GM12878 (cell line): ENCODE measurements at regions not wholly inside any gene's neighbourhood (a gene's known extent, or its start where the extent isn't known, plus 50 kb on each side); places are given as distances from the start of the nearest gene placed in this dataset.
"Not testable (repeated sequence)": the region's sequence is repeated elsewhere in the genome, so short reads cannot be mapped to it uniquely, and the experiment has no call there.

Experiments used
- ATAC-seq: fragments of 200-7000 bp; cut with Tn5 transposase; 3 replicates; pipeline ENCODE4 v1.9.1; 2020; ENCODE audit warnings: mild to moderate bottlenecking, moderate library complexity
- BruUV-seq: library from RNA; stranded (reverse); fragments of 400-500 nt; replicated peaks from 2 replicates; lab custom pipeline; 2021; lab: Mats Ljungman, UMichigan
- CTCF ChIA-PET: fragments of 300-600 bp; sonication (Branson Sonifier 250); formaldehyde crosslinking; extraction: SDS; loops from one replicate; lab custom pipeline; 2021; ENCODE audit warnings: inconsistent platforms; lab: Yijun Ruan, JAX
- POLR2A ChIA-PET: fragments of 350-600 bp; formaldehyde crosslinking; extraction: SDS; loops from one replicate; lab custom pipeline; 2021; ENCODE audit warnings: inconsistent platforms; lab: Charles Lee
- RAD21 ChIA-PET: fragments of 300-600 bp; sonication (Branson Sonifier 250); formaldehyde crosslinking; loops from one replicate; lab custom pipeline; 2023; ENCODE audit warnings: antibody characterized with exemption; ENCODE audit not compliant: unreplicated experiment; lab: Charles Lee
- SMC1A ChIA-PET: fragments of 300-600 bp; sonication (Branson Sonifier 250); formaldehyde crosslinking; loops from one replicate; lab custom pipeline; 2023; ENCODE audit not compliant: unreplicated experiment, uncharacterized antibody; lab: Charles Lee
- DNase-seq: peaks from one replicate; pipeline ENCODE4 v3.0.0-alpha.2; 2011; ENCODE audit warnings: low read depth, low spot score
- FAIRE-seq: peaks from 3 replicates; lab custom pipeline; 2011; peaks lifted over from hg19 to GRCh38; lab: Jason Lieb, UNC
- H2AFZ ChIP-seq: 2 replicates; pipeline ENCODE4 v1.6.0; 2011; ENCODE audit warnings: low read depth, low read length, control low read depth; ENCODE audit not compliant: control insufficient read depth
- H3K27ac ChIP-seq: 2 replicates; pipeline ENCODE4 v1.5.1; 2011; ENCODE audit warnings: control low read depth; ENCODE audit not compliant: control insufficient read depth, insufficient read depth
- H3K27me3 ChIP-seq, 2 experiments: replicated peaks in 1 of 2; 2 replicates each; pipeline versions ENCODE4 v1.6.0 to v1.6.1; 2011; ENCODE audit warnings: low read length in 1 of 2; ENCODE audit not compliant: control insufficient read depth in 2 of 2, insufficient read depth in 2 of 2
- H3K36me3 ChIP-seq, 2 experiments: 2 replicates each; pipeline ENCODE4 v1.5.1; 2011; ENCODE audit warnings: low read length in 1 of 2; ENCODE audit not compliant: control insufficient read depth in 2 of 2, insufficient read depth in 2 of 2
- H3K4me1 ChIP-seq: 2 replicates; pipeline ENCODE4 v1.6.1; 2011; ENCODE audit warnings: mild to moderate bottlenecking, low read length, moderate library complexity, mixed read lengths; ENCODE audit not compliant: control insufficient read depth, insufficient read depth
- H3K4me2 ChIP-seq: 2 replicates; pipeline ENCODE4 v1.6.0; 2011; ENCODE audit warnings: control low read depth; ENCODE audit not compliant: control insufficient read depth, insufficient read depth
- H3K4me3 ChIP-seq: fragments of 200-600 bp; sonication (generic); 2 replicates; pipeline ENCODE4 v1.5.1; 2016
- H3K79me2 ChIP-seq: 2 replicates; pipeline ENCODE4 v1.6.0; 2011; ENCODE audit warnings: low read length; ENCODE audit not compliant: control insufficient read depth, insufficient read depth
- H3K9ac ChIP-seq: 2 replicates; pipeline ENCODE4 v1.8.0; 2011; ENCODE audit warnings: low read length, control low read depth, mixed read lengths; ENCODE audit not compliant: control insufficient read depth, insufficient read depth
- H3K9me3 ChIP-seq: replicated peaks from 3 replicates; pipeline ENCODE4 v1.5.1; 2011; ENCODE audit warnings: mild to moderate bottlenecking, low read length; ENCODE audit not compliant: control insufficient read depth, insufficient read depth
- H4K20me1 ChIP-seq: 2 replicates; pipeline ENCODE4 v1.6.0; 2011; ENCODE audit not compliant: control insufficient read depth, insufficient read depth
- CEBPB ChIP-seq, 2 experiments: fragments of 150-350 bp in 1 of 2; IDR thresholded peaks; 2 replicates each; pipeline ENCODE4 v1.6.1; 2012 to 2014; ENCODE audit warnings: low read depth in 2 of 2, low read length in 2 of 2, borderline replicate concordance in 1 of 2, inconsistent platforms in 1 of 2
- ELK1 ChIP-seq: IDR thresholded peaks from 2 replicates; pipeline ENCODE4 v1.6.1; 2012; ENCODE audit warnings: low read depth, low read length, improper control_type of control experiment
- IKZF2 ChIP-seq, 2 experiments: fragments of 450-650 bp; IDR thresholded peaks; 2 replicates each; pipeline ENCODE4 v1.6.1; 2017; ENCODE audit warnings: mild to moderate bottlenecking in 2 of 2, moderate library complexity in 2 of 2
- KDM1A ChIP-seq: fragments of 200-600 bp; sonication (generic); IDR thresholded peaks from 2 replicates; pipeline ENCODE4 v1.6.1; 2016; ENCODE audit warnings: borderline replicate concordance
- NR2C1 ChIP-seq: fragments of 450-650 bp; IDR thresholded peaks from 2 replicates; pipeline ENCODE4 v1.6.1; 2017; ENCODE audit warnings: antibody characterized with exemption, mild to moderate bottlenecking, moderate library complexity
- POU2F2 ChIP-seq: IDR thresholded peaks from 3 replicates; pipeline ENCODE4 v1.6.1; 2011; ENCODE audit warnings: low read depth, mild to moderate bottlenecking, low read length, borderline replicate concordance
- RBBP5 ChIP-seq: fragments of 200-600 bp; sonication (generic); conservative IDR thresholded peaks from 2 replicates; pipeline ENCODE4 v1.6.1; 2016
- WGBS: methylation state at CpG from one replicate; pipeline ENCODE4 v1.1.6; 2016; ENCODE audit warnings: low lambda C conversion rate; ENCODE audit not compliant: insufficient replicate concordance, insufficient coverage; ENCODE audit errors: missing lambda C conversion rate; 5-methylcytosine and 5-hydroxymethylcytosine counted together
- in situ Hi-C: fragments of 300-500 bp; cut with MboI; formaldehyde crosslinking; loops from 9 replicates; pipeline ENCODE4 v1.14.3; 2018; ENCODE audit warnings: mixed read lengths
- intact Hi-C: fragments of 100-400 bp; cut with micrococcal nuclease; formaldehyde crosslinking; loops from one replicate; pipeline ENCODE4 v1.14.2; 2022; ENCODE audit not compliant: unreplicated experiment
- TF ChIP-seq, protein P1 (sequence below): fragments of 450-650 bp; IDR thresholded peaks from 2 replicates; pipeline ENCODE4 v1.6.1; 2017; ENCODE audit warnings: low read depth, mild to moderate bottlenecking, moderate library complexity

DNA sequence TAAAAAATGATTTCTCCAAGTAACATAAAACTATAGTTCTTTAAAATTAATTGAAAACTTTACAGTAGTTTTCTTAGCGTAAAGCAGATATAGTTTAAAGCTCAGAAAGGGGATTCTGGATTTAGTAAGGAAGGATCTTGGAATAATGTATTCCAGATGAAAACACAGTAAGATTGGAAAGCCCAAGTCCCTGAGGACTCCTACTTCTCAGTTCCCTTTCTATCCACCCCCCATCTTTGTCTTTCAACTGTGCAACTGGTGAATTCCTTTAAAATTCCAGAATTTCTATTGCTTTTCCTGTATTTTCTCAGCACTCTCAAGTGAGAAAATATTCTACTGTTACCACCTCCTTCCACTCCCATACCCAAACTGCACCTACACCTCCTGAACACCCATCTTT is 184.5 kb upstream of the FBN2 start:
- no peak for FAIRE-seq
- Histone ChIP-seq H3K27me3 (no peaks in the 10 kb centered on the region), H3K4me3 (no peak overlapping the region), H3K36me3 (no peaks in the 10 kb centered on the region), H3K79me2 (no peaks in the 10 kb centered on the region), H3K27ac (no peak overlapping the region), H3K4me2 (no peak overlapping the region), H4K20me1 (no peaks in the 10 kb centered on the region), H3K9ac (no peak overlapping the region), H3K9me3 (no peaks in the 10 kb centered on the region), H3K4me1 (no peaks in the 10 kb centered on the region), H2AFZ (no peak overlapping the region)
- ChIA-PET CTCF (no interaction called here), RAD21 (no interaction called here), POLR2A (no interaction called here), SMC1A (no interaction called here)
- in situ Hi-C loops = no loop called here
- ATAC-seq = no peak
- intact Hi-C loops = no loop called here
- DNase-seq = no peak
- no TSS peak for BruUV-seq
- WGBS = 0% methylated on average over 1 of the region's 1 CpG
- no peak for TF ChIP-seq ELK1
- TF ChIP-seq, protein P1, sequence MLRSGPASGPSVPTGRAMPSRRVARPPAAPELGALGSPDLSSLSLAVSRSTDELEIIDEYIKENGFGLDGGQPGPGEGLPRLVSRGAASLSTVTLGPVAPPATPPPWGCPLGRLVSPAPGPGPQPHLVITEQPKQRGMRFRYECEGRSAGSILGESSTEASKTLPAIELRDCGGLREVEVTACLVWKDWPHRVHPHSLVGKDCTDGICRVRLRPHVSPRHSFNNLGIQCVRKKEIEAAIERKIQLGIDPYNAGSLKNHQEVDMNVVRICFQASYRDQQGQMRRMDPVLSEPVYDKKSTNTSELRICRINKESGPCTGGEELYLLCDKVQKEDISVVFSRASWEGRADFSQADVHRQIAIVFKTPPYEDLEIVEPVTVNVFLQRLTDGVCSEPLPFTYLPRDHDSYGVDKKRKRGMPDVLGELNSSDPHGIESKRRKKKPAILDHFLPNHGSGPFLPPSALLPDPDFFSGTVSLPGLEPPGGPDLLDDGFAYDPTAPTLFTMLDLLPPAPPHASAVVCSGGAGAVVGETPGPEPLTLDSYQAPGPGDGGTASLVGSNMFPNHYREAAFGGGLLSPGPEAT = no peak
- no peak for TF ChIP-seq IKZF2 (IDR thresholded peaks at IDR 0.05)
- TF ChIP-seq KDM1A = no peak
- no peak for TF ChIP-seq NR2C1
- TF ChIP-seq RBBP5 = no peak
- TF ChIP-seq CEBPB (IDR thresholded peaks at IDR 0.05; ENCODE audit: borderline replicate concordance in 1 of 2, low read depth in 2 of 2, low read length in 2 of 2) = no peak
- TF ChIP-seq POU2F2 = no peak

- H3K27ac ChIP-seq, H3K9ac ChIP-seq, SMC1A ChIA-PET, in situ Hi-C loops, H3K4me1 ChIP-seq, POLR2A ChIA-PET, intact Hi-C loops, BruUV-seq, FAIRE-seq, H3K4me2 ChIP-seq, H3K27me3 ChIP-seq, H3K9me3 ChIP-seq, CTCF ChIA-PET, H3K4me3 ChIP-seq, H4K20me1 ChIP-seq, H2AFZ ChIP-seq, ATAC-seq, DNase-seq, H3K36me3 ChIP-seq, RAD21 ChIA-PET, H3K79me2 ChIP-seq: not testable (repeated sequence)
- 0% methylated on average over 2 of the region's 2 CpGs for WGBS
Measured at GRCh38 chr5:128730021-128730420, 192.0 kb upstream of the FBN2 start.

DNA sequence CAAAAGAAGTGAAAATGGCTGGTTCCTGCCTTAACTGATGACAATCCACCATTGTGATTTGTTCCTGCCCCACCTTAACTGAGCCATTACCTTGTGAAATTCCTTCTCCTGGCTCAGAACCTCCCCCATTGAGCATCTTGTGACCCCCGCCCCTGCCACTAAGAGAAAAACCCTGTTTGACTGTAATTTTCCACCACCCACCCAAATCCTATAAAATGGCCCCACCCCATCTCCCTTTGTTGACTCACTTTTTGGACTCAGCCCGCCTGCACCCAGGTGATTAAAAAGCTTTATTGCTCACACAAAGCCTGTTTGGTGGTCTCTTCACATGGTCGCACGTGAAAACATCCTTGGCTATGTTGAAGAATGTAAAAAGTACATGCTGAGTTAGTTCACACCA is 197.6 kb upstream of the FBN2 start:
- POLR2A ChIA-PET = not testable (repeated sequence)

More for the DNA sequence above, 197.6 kb upstream of the FBN2 start:
- CTCF ChIA-PET, H2AFZ ChIP-seq, H3K27ac ChIP-seq, ATAC-seq, H3K9ac ChIP-seq, H3K4me1 ChIP-seq, H4K20me1 ChIP-seq, H3K4me3 ChIP-seq, DNase-seq, intact Hi-C loops, in situ Hi-C loops, H3K79me2 ChIP-seq, RAD21 ChIA-PET, H3K36me3 ChIP-seq, SMC1A ChIA-PET, BruUV-seq, H3K27me3 ChIP-seq, H3K9me3 ChIP-seq, FAIRE-seq, H3K4me2 ChIP-seq: not testable (repeated sequence)
- 28% methylated on average over 4 of the region's 4 CpGs for WGBS
